Lower leg skin (tissue), 3 donors: ENCODE measurements at regions not wholly inside any gene's neighbourhood (a gene's known extent, or its start where the extent isn't known, plus 50 kb on each side); places are given as distances from the start of the nearest gene placed in this dataset.

Experiments
- CTCF ChIP-seq, 3 donors: fragments of 450-650 bp; IDR thresholded peaks; one replicate each; pipeline ENCODE4 v1.5.1; 2016; ENCODE audit warnings: antibody characterized with exemption in 3 of 3, mild to moderate bottlenecking in 3 of 3, moderate library complexity in 2 of 3
- POLR2A ChIP-seq, 2 donors: fragments of 450-650 bp; IDR thresholded peaks; one replicate each; pipeline ENCODE4 v1.6.1; 2016 to 2017; ENCODE audit warnings: antibody characterized with exemption in 2 of 2, mild to moderate bottlenecking in 1 of 2, moderate library complexity in 1 of 2

- no peak for TF ChIP-seq CTCF (IDR thresholded peaks at IDR 0.05)
- no peak for TF ChIP-seq POLR2A (IDR thresholded peaks at IDR 0.05)
Observed at GRCh38 chr20:52838510-52839241, 133.5 kb upstream of the TSHZ2 start.
